K562 (cell line): ENCODE measurements at regions not wholly inside any gene's neighbourhood (a gene's known extent, or its start where the extent isn't known, plus 50 kb on each side); places are given as distances from the start of the nearest gene placed in this dataset.

Experiments used
- ATAC-seq: fragments of 200-7000 bp; cut with Tn5 transposase; 3 replicates; pipeline ENCODE4 v1.9.1; 2020; ENCODE audit warnings: moderate library complexity
- BruUV-seq: library from RNA; stranded (reverse); fragments of 400-500 nt; replicated peaks from 2 replicates; lab custom pipeline; 2021; lab: Mats Ljungman, UMichigan
- CTCF ChIA-PET: fragments of 300-600 bp; formaldehyde crosslinking; extraction: SDS; loops from one replicate; lab custom pipeline; 2021; ENCODE audit warnings: low intra/inter-chr PET ratio; lab: Yijun Ruan, JAX
- POLR2A ChIA-PET: fragments of 300-600, 350-650 bp; sonication (Branson Sonifier 250); formaldehyde crosslinking; extraction: SDS; loops from one replicate; lab custom pipeline; 2021; ENCODE audit warnings: antibody characterized with exemption, inconsistent platforms; lab: Yijun Ruan, JAX
- DNase-seq, 4 experiments: peaks; one replicate each; pipeline versions ENCODE4 v3.0.0 to v3.0.0-alpha.2; 2011 to 2018; ENCODE audit warnings: low spot score in 3 of 4, mixed read lengths in 3 of 4; ENCODE audit errors: extremely low read depth in 1 of 4
- FAIRE-seq: peaks from 2 replicates; lab custom pipeline; 2011; peaks lifted over from hg19 to GRCh38; lab: Jason Lieb, UNC
- H2AFZ ChIP-seq: 2 replicates; pipeline ENCODE4 v1.6.0; 2011; ENCODE audit warnings: low read depth, low read length, control low read depth, inconsistent platforms
- H3K27ac ChIP-seq: fragments of 200-600 bp; 3 replicates; pipeline ENCODE4 v1.8.0; 2011; ENCODE audit warnings: low read depth, mild to moderate bottlenecking, control low read depth, inconsistent platforms, low read length, moderate library complexity, mixed read lengths; ENCODE audit errors: extremely low read depth
- H3K27me3 ChIP-seq, 2 experiments: fragments of 300-600 bp in 1 of 2; 2 replicates in 1 of 2; 3 replicates in 1 of 2; pipeline versions ENCODE4 v1.6.0 to v1.8.0; 2011; ENCODE audit warnings: inconsistent platforms in 2 of 2, low read length in 2 of 2, mild to moderate bottlenecking in 1 of 2, mixed read lengths in 1 of 2, moderate library complexity in 1 of 2; ENCODE audit not compliant: control insufficient read depth in 2 of 2, insufficient read depth in 2 of 2
- H3K36me3 ChIP-seq: fragments of 300-600 bp; 3 replicates; pipeline ENCODE4 v1.8.0; 2011; ENCODE audit warnings: mild to moderate bottlenecking, low read length, inconsistent platforms; ENCODE audit not compliant: control insufficient read depth, insufficient read depth
- H3K4me1 ChIP-seq, 2 experiments: fragments of 200-600 bp in 1 of 2; replicated peaks in 1 of 2; 2 replicates in 1 of 2; 3 replicates in 1 of 2; pipeline versions ENCODE4 v1.5.1 to v1.8.0; 2011; ENCODE audit warnings: inconsistent platforms in 2 of 2, low read length in 2 of 2, mild to moderate bottlenecking in 1 of 2, mixed read lengths in 1 of 2, moderate library complexity in 1 of 2; ENCODE audit not compliant: control insufficient read depth in 2 of 2, insufficient read depth in 2 of 2
- H3K4me2 ChIP-seq: 2 replicates; pipeline ENCODE4 v1.6.1; 2011; ENCODE audit warnings: low read length, control low read depth, inconsistent platforms, mixed read lengths; ENCODE audit not compliant: insufficient read depth
- H3K4me3 ChIP-seq: fragments of 200-600 bp; sonication (generic), shearing (Covaris generic); 2 replicates; pipeline ENCODE4 v1.5.1; 2016; ENCODE audit warnings: control low read depth, inconsistent platforms
- H3K79me2 ChIP-seq: fragments of 200-600 bp; 3 replicates; pipeline ENCODE4 v1.8.0; 2011; ENCODE audit warnings: low read length, inconsistent platforms; ENCODE audit not compliant: control insufficient read depth, insufficient read depth
- H3K9ac ChIP-seq, 2 experiments: 2 replicates each; pipeline versions ENCODE4 v1.6.0 to v1.6.1; 2011; ENCODE audit warnings: low read depth in 2 of 2, low read length in 2 of 2, control low read depth in 1 of 2, inconsistent platforms in 1 of 2, mild to moderate bottlenecking in 1 of 2, mixed read lengths in 1 of 2; ENCODE audit not compliant: insufficient read depth in 1 of 2
- H3K9me1 ChIP-seq: one replicate; pipeline ENCODE4 v1.6.0; 2011; ENCODE audit warnings: inconsistent platforms, mild to moderate bottlenecking, low read length, moderate library complexity; ENCODE audit not compliant: control insufficient read depth, insufficient read depth
- H3K9me3 ChIP-seq: replicated peaks from 2 replicates; pipeline ENCODE4 v1.5.1; 2011; ENCODE audit warnings: low read depth, low read length, inconsistent platforms; ENCODE audit not compliant: control insufficient read depth, insufficient read depth
- H4K20me1 ChIP-seq: replicated peaks from 2 replicates; pipeline ENCODE4 v1.6.1; 2011; ENCODE audit warnings: low read length, inconsistent platforms, mixed read lengths; ENCODE audit not compliant: control insufficient read depth, insufficient read depth
- ARID3A ChIP-seq: IDR thresholded peaks from 2 replicates; pipeline ENCODE4 v1.6.1; 2012; ENCODE audit warnings: low read depth, low read length, improper control_type of control experiment, borderline replicate concordance
- CGGBP1 ChIP-seq: fragments of 250-450 bp; sonication (Bioruptor Pico); IDR thresholded peaks from 2 replicates; pipeline ENCODE4 v1.9.0; 2021; ENCODE audit warnings: mild to moderate bottlenecking
- CREM ChIP-seq: IDR thresholded peaks from 2 replicates; pipeline ENCODE4 v1.6.1; 2014; ENCODE audit warnings: antibody characterized with exemption, low read depth
- GABPB2 ChIP-seq: fragments of 250-450 bp; sonication (Bioruptor Pico); conservative IDR thresholded peaks from 2 replicates; pipeline ENCODE4 v1.5.1; 2021; ENCODE audit warnings: mild to moderate bottlenecking
- NR4A1 ChIP-seq, 2 experiments: fragments of 250-450 bp in 1 of 2; fragments of 450-650 bp in 1 of 2; sonication (Bioruptor Pico) in 1 of 2; IDR thresholded peaks; 2 replicates each; pipeline versions ENCODE4 v1.4.0 to v1.6.1; 2016 to 2020; ENCODE audit warnings: mild to moderate bottlenecking in 2 of 2, missing compliant biosample characterization in 1 of 2, missing genetic modification characterization in 1 of 2, moderate library complexity in 1 of 2
- PHB ChIP-seq: fragments of 250-450 bp; sonication (Bioruptor Pico); IDR thresholded peaks from 2 replicates; pipeline ENCODE4 v1.5.0; 2021
- POLR3G ChIP-seq: IDR thresholded peaks from 2 replicates; pipeline ENCODE4 v1.6.1; 2011; ENCODE audit not compliant: insufficient read length, insufficient replicate concordance; ENCODE audit errors: extremely low read depth
- RBM17 ChIP-seq: fragments of 200-400 bp; formaldehyde crosslinking; IDR thresholded peaks from 2 replicates; pipeline ENCODE4 v1.6.1; 2017; ENCODE audit warnings: low read depth, mild to moderate bottlenecking, low read length, borderline replicate concordance
- ZNF551 ChIP-seq: fragments of 250-450 bp; sonication (Bioruptor Pico); IDR thresholded peaks from 2 replicates; pipeline ENCODE4 v1.5.0; 2021; ENCODE audit warnings: mild to moderate bottlenecking, moderate library complexity
- WGBS: fragments of 100-300 bp; shearing (Covaris generic); methylation state at CpG from one replicate; pipeline ENCODE4 v1.1.6; 2016; ENCODE audit warnings: low coverage, mixed read lengths; ENCODE audit not compliant: insufficient coverage; ENCODE audit errors: missing lambda C conversion rate; 5-methylcytosine and 5-hydroxymethylcytosine counted together
- in situ Hi-C: fragments of 300-500 bp; cut with MboI; formaldehyde crosslinking; loops from 4 replicates; pipeline ENCODE4 v1.15.0; 2018; ENCODE audit warnings: inconsistent platforms, mixed read lengths
- intact Hi-C: fragments of 100-400 bp; cut with micrococcal nuclease; formaldehyde crosslinking; loops from 2 replicates; pipeline ENCODE4 v1.14.2; 2022
- TF ChIP-seq, protein P1 (sequence below): IDR thresholded peaks from 3 replicates; pipeline ENCODE4 v1.6.1; 2011; ENCODE audit warnings: borderline replicate concordance, mild to moderate bottlenecking; ENCODE audit not compliant: insufficient read length, insufficient read depth
- TF ChIP-seq, protein P2 (sequence below), 2 experiments: fragments of 450-650 bp in 1 of 2; sonication (generic) in 1 of 2; formaldehyde crosslinking in 1 of 2; IDR thresholded peaks in 1 of 2; conservative IDR thresholded peaks in 1 of 2; 2 replicates each; pipeline versions ENCODE4 v1.6.1 to v1.8.1; 2016 to 2023; ENCODE audit warnings: mild to moderate bottlenecking in 2 of 2, moderate library complexity in 2 of 2, inconsistent platforms in 1 of 2, missing genetic modification reagents in 1 of 2
- TF ChIP-seq, protein P3 (sequence below): fragments of 450-650 bp; formaldehyde crosslinking; IDR thresholded peaks from 2 replicates; pipeline ENCODE4 v1.4.0; 2020; ENCODE audit warnings: mild to moderate bottlenecking, mixed read lengths

DNA sequence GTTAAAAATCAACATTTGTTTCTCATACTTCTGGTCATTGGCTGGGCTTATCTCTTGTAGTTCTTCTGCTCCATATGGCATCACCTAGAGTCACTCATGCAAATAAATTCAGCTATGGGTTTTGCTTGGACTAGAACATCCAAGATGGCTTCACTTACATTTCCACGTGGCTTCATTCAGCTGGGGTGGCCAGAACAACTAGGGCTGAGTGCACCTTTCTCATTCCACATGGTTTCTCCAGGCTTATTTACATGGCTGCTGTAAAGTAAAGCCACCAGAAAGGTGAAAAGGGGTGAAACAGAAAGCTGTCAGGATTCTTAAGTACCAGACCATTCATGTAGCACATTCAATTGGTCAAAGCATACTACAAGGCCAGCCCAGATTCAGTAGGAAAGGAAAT, 151.1 kb upstream of the BMP2 start:
- CTCF ChIA-PET = no interaction called here
- FAIRE-seq (no peak), ATAC-seq (no peak), DNase-seq (no peak)
- Histone ChIP-seq H3K4me2 (no peak overlapping the region), H3K36me3 (no peaks in the 10 kb centered on the region), H3K4me1 (no peaks in the 10 kb centered on the region), H3K9ac (no peak overlapping the region), H2AFZ (no peak overlapping the region), H3K9me1 (no peaks in the 10 kb centered on the region), H3K4me3 (no peak overlapping the region), H3K27ac (no peak overlapping the region), H3K27me3 (no peaks in the 10 kb centered on the region), H4K20me1 (no peaks in the 10 kb centered on the region), H3K79me2 (no peaks in the 10 kb centered on the region), H3K9me3 (no peaks in the 10 kb centered on the region)
- BruUV-seq = no TSS peak
- WGBS = 0% methylated on average over 1 of the region's 1 CpG
- in situ Hi-C loops = no loop called here
- intact Hi-C loops = no loop called here
- POLR2A ChIA-PET = no interaction called here
- TF ChIP-seq PHB (CRISPR knock-in tag) (no peak), CREM (no peak), CGGBP1 (CRISPR knock-in tag) (no peak), GABPB2 (no peak), RBM17 (no peak), ARID3A (no peak), POLR3G (no peak), ZNF551 (no peak), NR4A1 (CRISPR knock-in tag; IDR thresholded peaks at IDR 0.05) (no peak), NR4A1 (tag; IDR thresholded peaks at IDR 0.05) (no peak)
- TF ChIP-seq, protein P1, sequence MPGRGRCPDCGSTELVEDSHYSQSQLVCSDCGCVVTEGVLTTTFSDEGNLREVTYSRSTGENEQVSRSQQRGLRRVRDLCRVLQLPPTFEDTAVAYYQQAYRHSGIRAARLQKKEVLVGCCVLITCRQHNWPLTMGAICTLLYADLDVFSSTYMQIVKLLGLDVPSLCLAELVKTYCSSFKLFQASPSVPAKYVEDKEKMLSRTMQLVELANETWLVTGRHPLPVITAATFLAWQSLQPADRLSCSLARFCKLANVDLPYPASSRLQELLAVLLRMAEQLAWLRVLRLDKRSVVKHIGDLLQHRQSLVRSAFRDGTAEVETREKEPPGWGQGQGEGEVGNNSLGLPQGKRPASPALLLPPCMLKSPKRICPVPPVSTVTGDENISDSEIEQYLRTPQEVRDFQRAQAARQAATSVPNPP = no peak
- TF ChIP-seq, protein P2, sequence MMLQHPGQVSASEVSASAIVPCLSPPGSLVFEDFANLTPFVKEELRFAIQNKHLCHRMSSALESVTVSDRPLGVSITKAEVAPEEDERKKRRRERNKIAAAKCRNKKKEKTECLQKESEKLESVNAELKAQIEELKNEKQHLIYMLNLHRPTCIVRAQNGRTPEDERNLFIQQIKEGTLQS (IDR thresholded peaks at IDR 0.05) = no peak
- TF ChIP-seq, protein P2 (CRISPR knock-in tag; conservative IDR thresholded peaks at IDR 0.05) = no peak
- TF ChIP-seq, protein P3, sequence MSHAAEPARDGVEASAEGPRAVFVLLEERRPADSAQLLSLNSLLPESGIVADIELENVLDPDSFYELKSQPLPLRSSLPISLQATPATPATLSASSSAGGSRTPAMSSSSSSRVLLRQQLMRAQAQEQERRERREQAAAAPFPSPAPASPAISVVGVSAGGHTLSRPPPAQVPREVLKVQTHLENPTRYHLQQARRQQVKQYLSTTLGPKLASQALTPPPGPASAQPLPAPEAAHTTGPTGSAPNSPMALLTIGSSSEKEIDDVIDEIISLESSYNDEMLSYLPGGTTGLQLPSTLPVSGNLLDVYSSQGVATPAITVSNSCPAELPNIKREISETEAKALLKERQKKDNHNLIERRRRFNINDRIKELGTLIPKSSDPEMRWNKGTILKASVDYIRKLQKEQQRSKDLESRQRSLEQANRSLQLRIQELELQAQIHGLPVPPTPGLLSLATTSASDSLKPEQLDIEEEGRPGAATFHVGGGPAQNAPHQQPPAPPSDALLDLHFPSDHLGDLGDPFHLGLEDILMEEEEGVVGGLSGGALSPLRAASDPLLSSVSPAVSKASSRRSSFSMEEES (CRISPR knock-in tag) = no peak
